Ishikawa (cell line): ENCODE measurements at regions not wholly inside any gene's neighbourhood (a gene's known extent, or its start where the extent isn't known, plus 50 kb on each side); places are given as distances from the start of the nearest gene placed in this dataset.

ENCODE experiments used
- CEBPB ChIP-seq: IDR thresholded peaks from 2 replicates; pipeline ENCODE4 v1.6.1; 2012
- CREB1 ChIP-seq: IDR thresholded peaks from 2 replicates; pipeline ENCODE4 v1.6.1; 2012; ENCODE audit warnings: low read depth
- EGR1 ChIP-seq: IDR thresholded peaks from 2 replicates; pipeline ENCODE4 v1.6.1; 2012
- EP300 ChIP-seq: IDR thresholded peaks from 2 replicates; pipeline ENCODE4 v1.6.1; 2012; ENCODE audit warnings: borderline replicate concordance
- FOXM1 ChIP-seq: IDR thresholded peaks from 2 replicates; pipeline ENCODE4 v1.6.1; 2012; ENCODE audit warnings: low read depth, borderline replicate concordance
- NFIC ChIP-seq: IDR thresholded peaks from 2 replicates; pipeline ENCODE4 v1.6.1; 2012
- RAD21 ChIP-seq: IDR thresholded peaks from 2 replicates; pipeline ENCODE4 v1.6.1; 2012; ENCODE audit warnings: low read depth
- REST ChIP-seq: IDR thresholded peaks from 2 replicates; pipeline ENCODE4 v1.6.1; 2012; ENCODE audit warnings: low read depth, mild to moderate bottlenecking
- TAF1 ChIP-seq: IDR thresholded peaks from 2 replicates; pipeline ENCODE4 v1.6.1; 2012; ENCODE audit warnings: low read depth, mild to moderate bottlenecking
- TCF12 ChIP-seq: IDR thresholded peaks from 2 replicates; pipeline ENCODE4 v1.6.1; 2012; ENCODE audit warnings: low read depth
- TEAD4 ChIP-seq: IDR thresholded peaks from 2 replicates; pipeline ENCODE4 v1.6.1; 2012
- USF1 ChIP-seq: IDR thresholded peaks from 2 replicates; pipeline ENCODE4 v1.6.1; 2012
- YY1 ChIP-seq: IDR thresholded peaks from 2 replicates; pipeline ENCODE4 v1.6.1; 2012; ENCODE audit warnings: low read depth
- ZBTB7A ChIP-seq: IDR thresholded peaks from 2 replicates; pipeline ENCODE4 v1.6.1; 2012; ENCODE audit warnings: low read depth
- TF ChIP-seq, protein P1 (sequence below): IDR thresholded peaks from 2 replicates; pipeline ENCODE4 v1.6.1; 2012

DNA sequence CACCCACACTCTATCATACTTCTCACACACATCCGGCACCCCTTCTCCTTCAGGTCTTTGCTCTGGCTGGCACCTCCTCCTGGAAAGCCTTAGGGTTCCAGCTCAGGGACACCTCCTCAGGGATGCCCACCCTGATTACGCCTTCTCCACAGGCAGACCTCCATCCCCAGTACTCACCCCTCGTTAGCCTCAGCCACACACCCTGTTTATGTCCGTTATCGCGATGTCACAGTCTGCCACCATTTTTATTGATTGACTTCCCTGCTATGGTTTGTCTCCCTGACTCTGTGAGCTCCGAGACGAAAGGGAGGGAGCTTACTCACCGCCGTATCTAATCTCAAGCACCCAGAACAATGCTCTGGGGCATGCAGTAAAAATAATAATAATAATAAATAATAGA is 191.7 kb upstream of the LHX5 start:
- TF ChIP-seq TCF12 (no peak), EGR1 (no peak), USF1 (no peak), RAD21 (no peak), TEAD4 (no peak), CREB1 (no peak), FOXM1 (no peak), EP300 (no peak), NFIC (no peak)
- TF ChIP-seq, protein P1, sequence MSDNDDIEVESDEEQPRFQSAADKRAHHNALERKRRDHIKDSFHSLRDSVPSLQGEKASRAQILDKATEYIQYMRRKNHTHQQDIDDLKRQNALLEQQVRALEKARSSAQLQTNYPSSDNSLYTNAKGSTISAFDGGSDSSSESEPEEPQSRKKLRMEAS, result no peak

DNA sequence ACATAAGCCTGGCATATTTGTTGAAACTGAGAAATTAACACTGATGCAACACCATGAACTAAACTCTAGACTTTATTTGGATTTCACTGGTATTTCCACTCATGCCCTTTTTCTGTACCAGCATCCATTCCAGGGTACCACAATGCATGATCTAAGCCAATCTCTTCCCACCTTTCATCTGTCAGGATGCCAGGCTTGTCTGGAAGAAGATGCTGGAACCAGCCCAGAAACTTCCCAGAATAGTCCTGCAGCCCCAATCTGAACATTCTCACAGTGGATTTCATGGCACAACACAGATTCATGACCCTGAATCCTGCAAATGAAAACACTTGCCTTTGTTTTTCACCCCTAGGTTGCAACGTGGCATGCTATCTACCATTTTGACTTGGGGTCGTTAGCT is 189.3 kb upstream of the LHX5 start:
- TF ChIP-seq CEBPB, result no peak
- TF ChIP-seq NFIC, result no peak
- no peak for TF ChIP-seq ZBTB7A
- no peak for TF ChIP-seq TCF12
- no peak for TF ChIP-seq CREB1
- TF ChIP-seq, protein P1, result no peak
- TF ChIP-seq TEAD4, result no peak
- no peak for TF ChIP-seq REST
- TF ChIP-seq USF1, result no peak
- TF ChIP-seq TAF1, result no peak
- TF ChIP-seq EGR1, result no peak
- TF ChIP-seq EP300, result no peak
- no peak for TF ChIP-seq FOXM1
- TF ChIP-seq YY1, result no peak
- no peak for TF ChIP-seq RAD21

GRCh38 chr12:113659416-113659815 is 187.7 kb upstream of the LHX5 start:
- TF ChIP-seq EGR1 (no peak), NFIC (no peak)

GRCh38 chr12:113659015-113659414 is 187.3 kb upstream of the LHX5 start:
- TF ChIP-seq TAF1, result no peak
- TF ChIP-seq TCF12, result no peak
- TF ChIP-seq REST, result no peak
- TF ChIP-seq NFIC, result no peak
- TF ChIP-seq CREB1, result no peak
- TF ChIP-seq EGR1, result no peak
- TF ChIP-seq, protein P1, result no peak
- no peak for TF ChIP-seq ZBTB7A
- no peak for TF ChIP-seq YY1
- no peak for TF ChIP-seq EP300
- no peak for TF ChIP-seq TEAD4
- no peak for TF ChIP-seq USF1
- no peak for TF ChIP-seq CEBPB
- no peak for TF ChIP-seq FOXM1
- TF ChIP-seq RAD21, result no peak

GRCh38 chr12:113658006-113658655 is 186.5 kb upstream of the LHX5 start:
- TF ChIP-seq EGR1, result no peak
- TF ChIP-seq YY1, result no peak
- TF ChIP-seq ZBTB7A, result no peak
- TF ChIP-seq TEAD4, result no peak
- TF ChIP-seq CREB1, result no peak
- no peak for TF ChIP-seq FOXM1
- TF ChIP-seq, protein P1, result no peak

- TF ChIP-seq EP300 (no peak), FOXM1 (no peak), CEBPB (no peak), CREB1 (no peak), TAF1 (no peak), REST (no peak), RAD21 (no peak), NFIC (no peak), EGR1 (no peak), TEAD4 (no peak), USF1 (no peak), YY1 (no peak), ZBTB7A (no peak), TCF12 (no peak)
- TF ChIP-seq, protein P1, result no peak
These were observed 184.2 kb upstream of the LHX5 start for GRCh38 chr12:113655919-113656318.
